Lung microvascular endothelial cell (primary cell): ENCODE measurements at regions not wholly inside any gene's neighbourhood (a gene's known extent, or its start where the extent isn't known, plus 50 kb on each side); places are given as distances from the start of the nearest gene placed in this dataset.

Source experiments
- DNase-seq, 2 donors: peaks; one replicate each; pipeline versions ENCODE4 v3.0.0 to v3.0.0-alpha.2; 2010; ENCODE audit warnings: low read depth in 2 of 2

DNA sequence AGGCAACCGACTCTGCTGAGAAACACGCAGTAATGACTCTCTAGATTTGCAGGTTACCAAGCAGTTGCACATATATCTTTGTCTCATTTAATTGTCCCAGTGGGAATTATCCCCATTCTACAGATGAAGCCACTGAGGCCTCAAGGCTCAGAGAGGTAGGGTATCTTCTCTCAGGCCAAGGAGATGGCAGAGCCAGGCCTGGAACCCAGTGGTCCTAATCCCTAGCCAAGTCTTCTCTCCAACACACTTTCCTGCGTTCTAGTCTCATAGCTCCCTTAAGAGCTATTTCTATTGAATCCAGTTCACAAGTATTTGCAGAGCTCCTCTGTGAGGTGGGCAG is 181.3 kb upstream of the BCOR start:
- DNase-seq = no peak

DNA sequence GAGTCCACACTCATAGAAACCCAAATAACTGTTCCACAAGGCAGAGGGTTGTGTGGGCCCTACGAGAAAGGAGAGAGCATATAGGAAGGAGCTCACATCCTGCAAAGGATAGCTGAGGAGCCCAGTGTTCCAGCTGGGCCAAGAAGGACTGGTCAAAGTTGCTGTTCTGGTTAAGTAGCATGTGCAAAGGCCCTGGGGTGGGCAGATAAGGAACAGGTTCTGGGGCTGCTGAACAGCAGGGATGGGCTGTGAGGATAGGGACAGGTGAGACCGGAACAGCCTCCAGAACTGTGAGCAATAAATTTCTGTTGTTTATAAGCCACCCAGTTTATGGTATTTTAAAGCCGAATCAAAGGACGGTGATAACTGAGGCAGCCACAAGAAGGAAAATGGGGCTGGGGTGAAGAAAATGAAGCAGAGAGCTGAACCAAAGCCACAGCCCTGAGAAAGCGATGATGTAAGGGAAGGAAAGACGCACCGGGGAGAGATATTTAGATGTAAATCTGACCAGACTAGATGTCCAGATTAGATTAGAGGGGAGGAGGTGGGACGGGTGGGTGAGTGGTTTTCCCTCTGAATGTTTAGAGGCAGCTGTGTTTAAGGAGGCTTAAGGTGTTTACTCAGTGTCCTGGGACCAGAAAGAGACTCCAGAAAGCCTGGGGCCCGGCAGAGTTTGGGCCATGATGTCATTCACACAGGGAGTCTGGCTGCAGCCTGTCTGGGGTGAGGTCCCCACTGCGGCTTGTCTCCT is 180.8 kb upstream of the BCOR start:
- DNase-seq = no peak

DNA sequence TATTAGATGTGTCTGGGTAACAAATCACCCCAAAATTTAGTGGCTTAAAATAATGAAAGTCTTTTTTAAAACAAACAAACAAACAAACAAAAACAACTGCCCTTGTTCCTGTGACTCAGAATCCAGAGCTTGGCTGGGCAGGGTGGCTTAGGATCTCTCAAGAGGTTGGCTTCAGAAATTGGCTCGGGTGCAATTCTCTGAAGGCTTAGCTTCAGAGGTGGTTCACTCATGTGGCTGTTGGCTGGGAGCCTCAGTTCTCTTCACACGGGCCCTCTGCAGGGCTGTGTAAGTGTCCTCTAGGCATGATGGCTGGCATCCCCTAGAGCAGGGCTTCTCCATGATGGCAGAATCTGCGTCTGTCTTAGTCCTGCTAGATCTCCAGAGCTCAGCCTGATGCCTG is 179.9 kb upstream of the BCOR start:
- DNase-seq = no peak

DNA sequence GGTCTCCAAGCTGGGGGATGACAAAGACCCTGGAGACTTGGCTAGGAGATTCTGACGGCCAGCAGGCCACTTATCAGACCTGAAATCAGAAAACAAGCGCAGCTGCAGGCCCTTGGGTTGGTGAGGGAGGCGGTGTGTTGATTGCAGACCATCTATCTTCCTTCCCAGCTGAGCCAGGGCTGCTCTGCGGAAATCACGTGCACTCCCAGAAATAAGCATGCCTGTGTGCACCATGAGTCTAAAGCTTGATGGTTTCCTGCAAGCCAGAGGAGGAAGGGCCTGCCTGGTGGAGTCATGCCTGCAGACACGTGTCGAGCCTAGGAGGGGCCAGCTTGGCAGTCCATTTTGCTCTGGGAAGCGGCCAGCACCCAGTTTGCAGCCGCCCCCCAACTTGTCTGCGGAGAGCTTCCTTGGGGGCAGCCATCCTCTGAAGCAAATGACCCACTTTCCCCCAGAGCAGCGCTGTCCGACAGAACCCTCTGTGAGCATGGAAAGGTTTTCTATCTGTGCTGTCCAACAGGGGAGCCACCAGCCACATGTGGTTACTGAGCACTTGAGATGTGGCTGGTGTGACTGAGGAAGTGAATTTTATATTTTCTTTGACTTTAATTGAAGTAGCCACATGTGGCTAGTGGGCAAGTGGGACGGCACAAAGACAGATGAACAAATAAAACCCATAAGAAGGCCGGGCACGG is 175.7 kb upstream of the BCOR start:
- peak; percentile 61 to 94 for DNase-seq

DNA sequence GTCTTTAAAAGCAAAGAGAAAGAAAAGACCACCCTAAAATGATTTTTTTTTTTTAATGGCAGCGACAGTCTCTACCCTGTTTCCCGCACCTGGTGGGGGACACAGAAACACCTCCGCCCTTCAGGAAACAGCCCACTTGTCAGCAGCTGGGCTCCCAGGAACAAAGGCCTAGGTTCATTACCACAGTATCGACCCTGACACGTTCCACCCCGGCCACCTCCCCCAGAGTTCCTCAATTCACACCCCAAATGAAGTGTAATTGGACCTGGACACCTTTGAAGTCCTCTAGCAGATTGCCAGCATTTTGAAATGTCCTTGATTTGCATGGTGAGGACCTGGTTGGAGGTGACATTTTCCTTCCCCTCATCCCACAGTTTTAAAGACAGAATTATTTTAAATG is 175.0 kb upstream of the BCOR start:
- DNase-seq = no peak

DNA sequence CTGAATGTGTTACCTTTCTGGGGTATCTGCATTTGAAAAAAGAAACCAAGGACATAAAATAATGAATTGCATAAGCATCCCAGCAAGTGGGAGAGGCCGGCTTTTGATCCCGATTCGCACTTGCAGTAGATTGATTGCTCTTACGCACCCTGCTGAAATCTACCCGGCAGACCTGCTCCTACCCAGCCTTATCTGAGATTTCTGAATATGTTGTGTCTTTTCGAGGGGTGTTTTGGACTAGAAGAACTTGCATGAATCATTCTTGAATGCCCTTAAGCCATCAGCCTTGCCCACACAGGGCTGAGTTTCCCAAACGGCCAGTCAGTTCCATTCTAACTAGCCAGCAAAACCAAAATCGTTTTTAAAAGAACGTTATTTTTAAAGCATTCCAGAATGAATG is 174.4 kb upstream of the BCOR start:
- DNase-seq = no peak

DNA sequence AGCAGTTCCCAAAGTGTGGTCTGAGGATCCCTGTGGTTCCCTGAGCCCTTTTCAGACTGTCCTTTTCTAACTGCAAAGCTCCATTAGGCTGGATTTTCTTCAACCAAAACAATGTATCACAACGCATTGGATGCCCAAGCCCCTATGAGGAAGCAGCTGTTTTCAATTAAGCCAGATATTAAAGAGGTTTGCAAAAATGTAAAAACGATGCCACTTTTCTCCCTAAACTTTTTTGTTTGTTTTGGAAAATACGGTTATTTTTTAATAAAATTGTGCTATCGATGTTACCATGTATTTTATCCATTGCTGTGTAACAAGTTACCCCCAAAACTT is 170.4 kb upstream of the BCOR start:
- DNase-seq = no peak

DNA sequence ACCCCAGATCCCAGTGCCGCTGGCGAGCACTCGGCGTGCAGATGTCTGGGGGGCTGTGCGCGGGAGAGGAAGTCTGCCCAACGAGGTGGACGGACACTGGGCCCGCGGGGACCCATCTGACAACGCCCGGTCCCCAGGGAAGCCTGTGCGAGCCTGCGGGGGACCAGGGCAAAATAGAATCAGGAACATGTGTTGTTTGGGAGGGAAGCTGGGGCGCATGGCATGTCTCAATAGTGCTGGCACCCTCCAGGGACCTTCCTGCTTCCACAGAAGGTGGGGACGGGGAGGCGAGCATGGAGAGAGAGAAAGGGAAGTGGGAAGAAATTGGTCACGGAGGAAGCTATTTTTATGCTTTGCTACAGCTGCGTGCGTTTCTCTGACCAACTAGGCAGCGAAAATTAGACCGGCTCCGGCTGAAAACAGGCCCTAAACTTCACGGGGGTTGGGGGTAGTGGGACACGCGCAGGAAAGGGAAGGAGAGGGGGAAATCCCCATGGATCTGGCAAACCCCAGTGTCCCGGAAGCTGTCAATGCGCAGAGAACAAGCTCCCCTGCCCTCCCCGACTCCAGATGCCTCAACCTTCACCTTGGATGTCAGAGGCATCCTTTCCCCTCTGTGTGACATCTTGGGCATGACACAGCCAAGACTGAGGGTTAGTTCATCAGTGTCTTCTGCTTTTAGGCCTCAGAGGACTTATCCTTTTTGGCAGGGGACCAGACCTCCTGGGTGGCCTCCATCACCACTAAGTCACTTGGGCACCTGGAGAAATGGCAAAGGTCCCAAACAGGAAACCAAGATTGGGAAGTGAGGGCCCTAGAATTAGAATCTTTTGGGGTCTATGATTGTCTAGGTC is 169.8 kb upstream of the BCOR start:
- peak; percentile 9 to 15 for DNase-seq

DNA sequence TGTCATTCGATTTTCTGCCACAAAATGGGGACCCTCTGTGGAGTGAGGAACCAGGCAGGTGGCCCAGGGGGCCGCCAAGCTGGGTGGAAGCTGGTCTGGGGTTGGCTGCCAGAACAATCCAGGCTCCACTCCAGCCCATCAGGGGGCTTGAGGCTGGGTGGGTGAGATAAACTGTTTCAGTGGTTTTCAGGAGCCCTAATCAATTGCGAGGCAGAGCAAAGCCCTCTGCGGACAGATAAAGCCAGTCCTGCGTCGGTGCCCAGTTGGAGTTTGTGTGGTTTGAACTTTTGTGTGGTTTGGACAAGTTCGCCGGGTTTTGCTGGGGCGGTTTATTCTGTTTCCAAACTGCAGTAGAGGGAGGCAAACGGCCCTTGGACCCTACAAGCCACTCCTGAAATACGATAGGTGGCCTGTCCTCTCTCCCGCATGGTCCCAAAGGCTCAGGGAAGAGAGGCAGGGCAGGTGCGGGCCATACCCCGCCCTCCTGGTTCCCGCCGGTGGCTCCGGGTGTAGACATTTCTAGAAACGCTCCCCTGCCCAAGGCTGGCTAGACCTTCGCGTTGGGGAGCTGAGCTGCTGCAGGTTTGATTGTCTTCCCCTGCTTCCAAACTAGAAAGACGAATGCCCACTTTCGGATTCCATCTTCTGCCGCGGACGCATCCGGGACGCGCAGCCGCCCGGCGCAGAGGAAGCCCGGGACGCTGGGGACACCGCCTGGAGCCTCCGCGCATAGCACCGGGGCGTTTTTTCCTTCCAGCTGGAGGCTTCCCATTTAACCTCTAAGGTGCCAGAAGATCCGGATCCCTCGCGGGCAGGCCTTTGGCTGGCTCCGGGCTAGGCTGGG is 169.0 kb upstream of the BCOR start:
- DNase-seq = peak; percentile 66 to 73

DNA sequence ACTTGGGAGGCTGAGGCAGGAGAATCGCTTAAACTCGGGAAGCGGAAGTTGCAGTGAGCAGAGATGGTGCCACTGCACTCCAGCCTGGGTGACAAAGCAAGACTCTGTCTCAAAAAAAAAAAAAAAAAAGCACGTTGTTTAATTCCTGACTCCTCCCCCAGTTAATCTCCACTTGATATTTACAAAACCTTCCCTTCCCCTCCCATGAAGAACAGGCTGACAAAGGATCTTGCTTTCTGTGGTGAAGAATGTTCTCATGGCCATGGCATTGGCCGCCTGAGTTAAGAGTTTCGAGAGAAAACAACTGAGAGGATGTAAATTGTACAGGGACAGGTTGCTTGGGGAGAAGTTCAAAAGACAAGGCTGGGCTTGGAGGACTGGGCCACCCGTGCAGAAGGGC is 168.2 kb upstream of the BCOR start:
- no peak for DNase-seq

DNA sequence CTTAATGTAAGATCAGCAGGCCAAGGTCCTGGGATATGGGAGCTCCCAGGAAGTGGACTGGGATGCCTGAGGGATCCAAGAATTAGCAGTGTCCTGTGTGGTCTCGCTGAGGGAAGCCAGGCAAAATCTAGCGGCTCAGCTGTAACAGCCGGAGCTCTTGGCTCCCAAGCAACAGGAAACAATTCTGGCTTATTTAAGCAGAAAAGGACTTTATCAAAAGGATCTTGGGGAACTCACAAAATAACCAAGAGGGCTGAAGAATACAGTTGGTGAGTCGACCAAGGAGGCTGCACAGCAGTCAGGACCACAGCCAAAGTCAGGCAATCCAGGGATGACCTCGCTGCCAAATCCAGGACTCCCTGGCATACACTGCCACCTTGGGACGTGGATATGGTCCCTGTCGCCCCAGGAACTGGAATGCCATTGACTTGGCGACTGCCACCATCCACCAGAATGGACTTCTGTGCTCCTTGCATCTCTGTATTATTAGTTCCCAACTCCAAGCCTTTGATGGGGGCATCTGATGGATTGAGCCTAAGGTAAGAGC is 165.3 kb upstream of the BCOR start:
- DNase-seq = peak in 1 of 2 donors; percentile 14

DNA sequence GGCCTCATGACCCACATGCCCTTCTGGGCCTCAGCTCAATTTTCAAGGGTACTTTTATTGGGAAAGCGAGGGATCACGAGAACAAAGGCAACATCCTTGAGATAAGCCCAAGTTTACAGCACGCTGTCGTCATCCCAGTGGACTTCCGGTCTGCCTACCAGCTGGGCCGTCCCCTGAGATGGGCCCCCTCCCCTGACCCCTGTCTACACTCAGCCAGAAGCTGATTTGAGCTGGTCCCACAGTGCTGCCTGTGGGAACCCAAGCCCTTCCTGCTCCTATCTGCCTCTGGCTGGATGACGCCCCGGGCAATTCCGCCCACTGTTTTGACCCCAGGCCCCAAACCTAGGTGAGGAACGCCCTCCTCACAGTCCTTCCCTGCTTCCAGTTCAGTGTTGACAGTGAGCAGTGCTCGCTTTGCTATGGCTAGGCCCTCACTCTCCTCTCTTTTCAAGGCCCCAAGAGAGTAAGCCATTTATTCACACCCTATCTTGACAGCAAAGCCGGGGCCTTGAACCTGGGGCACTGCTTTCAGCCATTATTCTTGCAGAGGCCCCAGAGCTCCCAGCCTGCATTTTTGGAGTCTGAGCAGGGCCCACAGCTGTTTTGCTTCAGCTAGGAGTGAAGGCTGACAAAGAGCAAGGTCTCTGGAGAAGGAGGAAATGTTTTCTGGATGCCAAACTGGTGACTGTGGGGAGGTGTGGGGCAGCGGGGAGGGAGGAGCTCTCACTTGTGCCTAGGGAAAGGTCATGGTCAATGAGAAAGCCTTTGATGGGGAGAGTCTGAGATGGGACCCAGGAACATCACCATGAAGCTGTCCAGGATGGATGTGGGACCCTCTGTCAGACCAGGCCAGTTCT is 164.6 kb upstream of the BCOR start:
- peak in 1 of 2 donors; percentile 48 for DNase-seq

DNA sequence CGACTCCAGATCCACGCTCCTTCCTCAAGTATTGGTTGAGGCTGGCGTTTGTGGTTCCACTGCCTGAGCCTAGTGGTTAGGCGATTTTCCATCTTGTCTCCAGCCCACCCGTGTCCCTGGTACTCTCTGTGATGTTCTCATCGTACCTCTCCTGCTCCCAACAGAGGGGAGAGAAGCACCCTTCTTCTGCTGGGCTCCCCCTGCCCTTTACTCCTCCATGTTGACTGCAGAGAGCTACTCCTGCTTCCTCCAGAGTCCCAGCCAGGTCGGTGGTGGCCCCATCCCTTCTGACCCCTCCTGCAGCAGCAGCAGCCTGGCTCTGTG is 164.0 kb upstream of the BCOR start:
- no peak for DNase-seq

DNA sequence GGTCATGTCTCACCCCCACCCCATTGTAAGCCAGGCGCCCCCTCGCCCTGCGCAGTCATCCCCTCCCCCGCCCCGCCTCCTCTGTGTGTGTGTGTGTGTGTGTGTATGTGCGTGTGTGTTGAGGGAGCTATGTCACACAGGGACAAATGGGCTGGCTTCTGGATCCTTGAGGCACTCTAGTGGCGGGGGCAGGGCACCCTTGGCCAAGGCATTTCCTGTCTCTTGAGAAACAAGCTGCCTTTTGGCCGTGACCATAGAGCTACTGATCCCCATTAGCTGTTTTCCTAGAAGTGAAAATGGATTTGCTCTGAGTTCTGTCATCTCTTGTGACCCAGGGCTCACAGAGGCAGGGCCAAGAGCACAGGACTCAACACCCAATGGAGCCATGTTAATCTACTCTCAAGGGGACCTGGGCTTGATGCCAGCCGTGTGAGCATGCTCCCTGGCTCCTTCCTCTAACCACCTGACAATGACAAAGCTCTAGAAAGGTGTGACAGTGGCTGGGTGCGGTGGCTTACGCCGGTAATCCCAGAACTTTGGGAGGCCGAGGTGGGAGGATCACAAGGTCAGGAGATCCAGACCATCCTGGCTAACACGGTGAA is 162.5 kb upstream of the BCOR start:
- DNase-seq = peak in 1 of 2 donors; percentile 8

DNA sequence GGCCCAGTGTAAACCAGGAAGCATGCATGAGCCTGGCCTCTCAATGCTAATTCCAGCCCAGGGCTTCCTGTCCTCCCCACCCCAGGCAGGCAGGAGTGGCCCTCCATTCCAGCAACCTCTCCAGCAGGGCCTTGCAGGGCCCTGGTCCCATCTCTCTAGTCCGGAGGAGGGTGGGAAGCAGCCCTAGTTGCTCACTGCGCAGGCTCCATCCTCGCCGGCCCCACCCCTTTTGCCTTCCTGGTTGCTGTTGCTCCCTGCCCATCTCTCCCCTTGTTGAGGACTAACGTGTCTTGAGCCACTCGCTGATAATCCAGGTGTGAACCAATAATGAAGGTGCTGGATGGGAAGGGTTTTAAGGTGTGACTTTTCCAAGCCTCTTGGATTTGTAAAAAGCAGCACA is 161.2 kb upstream of the BCOR start:
- DNase-seq = no peak

DNA sequence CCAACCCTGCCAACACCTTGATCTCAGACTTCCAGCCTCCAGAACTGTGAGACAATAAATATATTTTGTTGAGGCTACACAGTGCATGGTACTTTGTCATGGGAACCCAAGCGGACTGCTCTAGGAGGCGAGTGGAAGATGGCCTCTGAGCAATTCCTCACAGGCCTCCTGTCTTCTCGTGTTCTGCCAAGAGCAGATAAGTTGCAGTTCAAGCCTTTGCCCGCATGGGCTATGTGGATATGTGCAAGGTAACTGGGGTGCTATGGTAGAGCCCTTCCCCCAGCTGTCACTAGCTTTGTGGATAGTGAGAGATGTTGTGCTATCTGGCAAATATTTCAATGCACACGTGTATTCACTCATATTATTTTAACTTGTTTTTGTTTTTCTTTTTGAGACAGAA is 156.0 kb upstream of the BCOR start:
- no peak for DNase-seq

DNA sequence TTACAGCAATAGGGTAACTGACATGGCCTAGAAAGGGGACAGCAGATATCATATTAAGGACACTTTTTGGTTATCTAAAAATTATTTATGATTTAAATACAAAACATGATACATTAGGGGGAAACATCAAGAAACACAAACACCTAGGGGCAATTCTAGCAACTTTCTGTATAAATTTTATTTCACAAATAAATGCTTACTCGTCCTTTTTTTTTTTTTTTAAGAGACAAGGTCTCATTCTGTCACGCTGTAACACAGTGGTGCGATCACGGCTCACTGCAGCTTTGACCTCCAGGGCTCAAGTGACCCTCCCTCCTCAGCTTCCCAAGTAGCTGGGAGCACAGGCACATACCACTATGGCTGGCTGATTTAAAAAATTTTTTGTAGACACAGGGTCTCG is 151.8 kb upstream of the BCOR start:
- no peak for DNase-seq

DNA sequence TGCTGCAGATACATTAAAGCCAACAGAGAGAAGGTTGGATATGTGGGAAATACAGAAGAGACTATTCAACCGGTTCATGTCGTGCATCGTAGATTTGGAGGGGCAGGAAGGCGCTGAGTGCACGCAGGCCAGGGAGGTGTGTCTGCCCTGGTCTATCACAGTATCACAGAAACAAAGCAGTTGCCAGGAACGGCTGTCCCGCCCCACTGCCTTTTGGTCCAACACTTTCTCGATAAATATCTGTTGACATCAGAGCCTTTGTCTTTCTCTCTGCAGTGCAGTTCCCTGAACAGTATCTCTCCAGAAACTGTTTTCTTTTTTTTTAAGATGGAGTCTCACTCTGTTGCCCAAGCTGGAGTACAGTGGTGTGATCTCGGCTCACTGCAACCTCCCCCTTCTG is 151.1 kb upstream of the BCOR start:
- peak in 1 of 2 donors; percentile 30 for DNase-seq

DNA sequence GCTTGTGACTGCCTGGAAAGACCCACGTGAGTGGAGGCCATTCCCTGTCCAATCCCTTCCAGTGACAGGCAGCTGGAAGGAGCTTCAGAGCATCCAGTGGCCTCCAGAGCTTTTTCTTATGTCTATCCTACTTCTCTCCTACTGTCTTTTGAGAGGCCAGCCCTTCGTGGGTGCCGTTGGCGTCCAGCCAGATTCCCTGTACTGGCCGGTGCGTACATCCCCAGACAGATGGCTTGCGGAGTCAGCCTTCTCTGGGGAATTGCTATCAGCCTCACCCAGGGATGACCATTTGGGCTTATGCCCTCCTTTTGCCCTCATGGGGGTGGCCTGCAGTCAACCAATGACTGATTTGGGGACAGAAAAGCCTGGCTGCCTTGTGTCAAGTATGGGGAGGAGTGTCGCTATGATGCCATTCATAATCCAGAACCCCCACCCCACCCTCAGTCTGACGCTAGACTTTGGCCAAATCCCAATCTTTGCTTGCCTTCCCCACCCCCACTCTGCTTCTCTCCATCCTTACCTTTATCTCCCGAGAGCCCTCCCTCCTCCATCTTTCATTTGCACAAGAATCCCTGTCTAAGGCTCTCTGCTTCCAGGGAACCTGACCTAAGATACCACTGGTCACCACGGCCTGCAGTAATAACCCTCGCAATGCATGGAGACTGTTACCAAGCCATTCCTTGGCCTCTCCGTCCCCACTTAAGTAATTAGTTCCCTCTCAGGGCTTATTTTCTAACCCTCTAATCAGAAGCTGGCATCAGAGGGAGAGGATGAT is 150.3 kb upstream of the BCOR start:
- DNase-seq = no peak
